HEK293T (cell line): ENCODE measurements at regions not wholly inside any gene's neighbourhood (a gene's known extent, or its start where the extent isn't known, plus 50 kb on each side); places are given as distances from the start of the nearest gene placed in this dataset.

ENCODE experiments used
- CTCF ChIA-PET: fragments of 350-600 bp; formaldehyde crosslinking; extraction: SDS; loops from one replicate; lab custom pipeline; 2021; ENCODE audit warnings: antibody characterized with exemption, inconsistent platforms; lab: Yijun Ruan, JAX
- POLR2A ChIA-PET: fragments of 350-600 bp; formaldehyde crosslinking; extraction: SDS; loops from one replicate; lab custom pipeline; 2020; ENCODE audit warnings: antibody characterized with exemption, inconsistent platforms; lab: Yijun Ruan, JAX
- DNase-seq: peaks from one replicate; pipeline ENCODE4 v3.0.0; 2012; ENCODE audit warnings: mixed read lengths; ENCODE audit errors: extremely low spot score
- ARNT ChIP-seq: fragments of 450-650 bp; IDR thresholded peaks from 2 replicates; pipeline ENCODE4 v1.6.1; 2017; ENCODE audit warnings: mild to moderate bottlenecking
- BHLHE40 ChIP-seq: fragments of 450-650 bp; IDR thresholded peaks from 2 replicates; pipeline ENCODE4 v1.6.1; 2016; ENCODE audit warnings: mild to moderate bottlenecking, moderate library complexity, borderline replicate concordance
- CTBP1 ChIP-seq: fragments of 450-650 bp; IDR thresholded peaks from 2 replicates; pipeline ENCODE4 v1.6.1; 2016; ENCODE audit warnings: borderline replicate concordance
- ELF4 ChIP-seq: fragments of 450-650 bp; IDR thresholded peaks from 2 replicates; pipeline ENCODE4 v1.6.1; 2017; ENCODE audit warnings: antibody characterized with exemption
- FOXA1 ChIP-seq: fragments of 450-650 bp; IDR thresholded peaks from 2 replicates; pipeline ENCODE4 v1.6.1; 2016; ENCODE audit warnings: mild to moderate bottlenecking
- FOXK2 ChIP-seq: fragments of 450-650 bp; IDR thresholded peaks from 2 replicates; pipeline ENCODE4 v1.6.1; 2016; ENCODE audit warnings: mild to moderate bottlenecking
- FOXM1 ChIP-seq: fragments of 450-650 bp; IDR thresholded peaks from 2 replicates; pipeline ENCODE4 v1.6.1; 2017; ENCODE audit warnings: mild to moderate bottlenecking, borderline replicate concordance
- HDGF ChIP-seq: fragments of 450-650 bp; IDR thresholded peaks from 2 replicates; pipeline ENCODE4 v1.6.1; 2017; ENCODE audit warnings: antibody characterized with exemption, borderline replicate concordance
- L3MBTL2 ChIP-seq: fragments of 450-650 bp; conservative IDR thresholded peaks from 2 replicates; pipeline ENCODE4 v1.6.1; 2016; ENCODE audit warnings: mild to moderate bottlenecking
- LEF1 ChIP-seq: fragments of 450-650 bp; IDR thresholded peaks from 2 replicates; pipeline ENCODE4 v1.6.1; 2017; ENCODE audit warnings: mild to moderate bottlenecking, borderline replicate concordance
- NFRKB ChIP-seq: fragments of 450-650 bp; IDR thresholded peaks from 2 replicates; pipeline ENCODE4 v1.6.1; 2016; ENCODE audit warnings: mild to moderate bottlenecking, moderate library complexity
- SP1 ChIP-seq: fragments of 450-650 bp; IDR thresholded peaks from 2 replicates; pipeline ENCODE4 v1.6.1; 2017
- SUZ12 ChIP-seq: fragments of 450-650 bp; IDR thresholded peaks from 2 replicates; pipeline ENCODE4 v1.6.1; 2016; ENCODE audit warnings: mild to moderate bottlenecking
- TARDBP ChIP-seq: fragments of 450-650 bp; IDR thresholded peaks from 2 replicates; pipeline ENCODE4 v1.6.1; 2016
- ZNF384 ChIP-seq: fragments of 450-650 bp; IDR thresholded peaks from 2 replicates; pipeline ENCODE4 v1.6.1; 2016
- TF ChIP-seq, protein P1 (sequence below): fragments of 450-650 bp; IDR thresholded peaks from 2 replicates; pipeline ENCODE4 v1.6.1; 2016

DNA sequence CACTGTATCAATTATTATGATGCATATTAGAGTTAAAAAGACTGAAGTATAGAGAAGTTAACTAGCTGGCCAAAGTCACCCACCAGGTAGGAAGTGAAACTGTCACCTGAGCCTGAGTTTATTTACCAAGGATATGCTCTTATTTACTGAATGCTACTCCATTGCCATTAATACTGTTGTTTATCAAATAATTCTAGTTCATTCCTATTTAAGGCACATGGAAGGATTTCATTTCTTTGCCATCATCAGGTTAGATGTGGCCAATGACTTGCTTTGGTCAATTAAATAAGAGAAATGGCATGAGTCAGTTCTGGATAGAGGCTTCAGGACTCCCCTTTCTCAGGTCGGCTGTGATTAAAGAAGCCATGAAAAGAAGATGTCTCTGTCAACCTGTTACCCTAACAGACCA is 169.6 kb downstream of the KCNJ2 start:
- CTCF ChIA-PET: no interaction called here
- no peak for DNase-seq
- POLR2A ChIA-PET: no interaction called here
- no peak for TF ChIP-seq HDGF
- no peak for TF ChIP-seq LEF1
- TF ChIP-seq ELF4: no peak
- TF ChIP-seq NFRKB: no peak
- no peak for TF ChIP-seq FOXM1
- TF ChIP-seq SUZ12: no peak
- TF ChIP-seq ARNT: no peak
- no peak for TF ChIP-seq BHLHE40
- no peak for TF ChIP-seq FOXA1
- no peak for TF ChIP-seq FOXK2

- POLR2A ChIA-PET: no interaction called here
Measured at GRCh38 chr17:70343114-70343513, 173.8 kb downstream of the KCNJ2 start.

DNA sequence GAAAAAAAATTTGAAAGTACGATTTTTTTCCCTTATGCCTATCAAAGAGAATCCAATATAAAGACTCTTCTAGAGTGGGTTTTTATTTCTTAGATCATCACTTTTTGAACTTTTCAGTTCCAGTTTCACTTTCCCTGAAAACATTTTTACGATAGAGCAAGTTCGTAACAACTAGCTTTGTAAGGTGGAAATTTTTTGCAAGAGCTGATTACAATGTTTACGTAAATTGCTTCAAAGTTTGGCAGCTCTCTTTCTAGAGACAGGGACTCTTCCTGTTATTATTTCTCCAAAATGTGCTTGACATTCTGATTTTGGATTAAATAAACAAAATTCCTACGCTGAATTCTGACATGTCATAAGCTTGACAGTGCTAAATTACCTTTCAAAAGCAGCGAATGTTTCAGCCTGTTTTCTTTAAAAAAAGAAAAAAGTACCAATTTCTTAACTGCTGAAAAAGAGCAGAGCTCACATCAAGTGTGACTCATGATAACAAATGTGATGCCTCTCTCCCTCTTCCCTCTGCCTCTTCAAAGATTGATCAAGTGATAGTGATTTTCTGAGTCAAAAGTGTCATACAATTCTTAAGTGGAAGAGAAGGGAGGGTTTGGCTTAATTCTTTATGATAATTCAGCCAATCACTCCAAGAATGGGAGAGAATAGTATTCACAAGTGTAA is 175.2 kb downstream of the KCNJ2 start:
- TF ChIP-seq, protein P1, sequence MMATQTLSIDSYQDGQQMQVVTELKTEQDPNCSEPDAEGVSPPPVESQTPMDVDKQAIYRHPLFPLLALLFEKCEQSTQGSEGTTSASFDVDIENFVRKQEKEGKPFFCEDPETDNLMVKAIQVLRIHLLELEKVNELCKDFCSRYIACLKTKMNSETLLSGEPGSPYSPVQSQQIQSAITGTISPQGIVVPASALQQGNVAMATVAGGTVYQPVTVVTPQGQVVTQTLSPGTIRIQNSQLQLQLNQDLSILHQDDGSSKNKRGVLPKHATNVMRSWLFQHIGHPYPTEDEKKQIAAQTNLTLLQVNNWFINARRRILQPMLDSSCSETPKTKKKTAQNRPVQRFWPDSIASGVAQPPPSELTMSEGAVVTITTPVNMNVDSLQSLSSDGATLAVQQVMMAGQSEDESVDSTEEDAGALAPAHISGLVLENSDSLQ: no peak
- no peak for TF ChIP-seq SUZ12
- DNase-seq: no peak
- CTCF ChIA-PET: no interaction called here
- POLR2A ChIA-PET: no interaction called here

More at GRCh38 chr17:70343114-70343513, 173.8 kb downstream of the KCNJ2 start:
- no peak for DNase-seq
- no peak for TF ChIP-seq FOXK2
- no peak for TF ChIP-seq FOXA1
- TF ChIP-seq HDGF: no peak
- CTCF ChIA-PET: no interaction called here

DNA sequence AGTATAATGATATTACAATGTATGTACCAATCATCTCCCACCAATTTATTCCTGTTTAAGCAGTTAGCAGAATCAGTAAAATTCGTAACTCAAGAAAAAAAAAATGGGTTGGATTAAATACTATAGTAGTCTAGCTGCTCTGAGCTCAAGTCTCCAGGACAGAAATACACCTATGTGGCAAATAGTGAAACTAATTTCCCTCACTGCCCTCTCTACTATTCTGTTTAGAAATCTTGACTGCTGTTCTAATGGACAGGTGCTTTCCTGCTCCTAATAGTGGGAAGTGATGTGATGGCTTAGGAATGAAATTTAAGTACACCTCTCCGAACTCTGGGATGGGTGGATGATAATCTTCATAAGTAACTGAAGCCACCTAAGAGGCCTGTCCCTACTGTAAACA is 175.7 kb downstream of the KCNJ2 start:
- ChIA-PET CTCF (no interaction called here), POLR2A (no interaction called here)
- TF ChIP-seq CTBP1 (no peak), L3MBTL2 (no peak), LEF1 (no peak), FOXA1 (no peak), SP1 (no peak), TARDBP (no peak), HDGF (no peak), ZNF384 (no peak), ARNT (no peak), ELF4 (no peak), SUZ12 (no peak), NFRKB (no peak)
- TF ChIP-seq, protein P1: no peak
- no peak for DNase-seq

- ChIA-PET CTCF (no interaction called here), POLR2A (no interaction called here)
- no peak for TF ChIP-seq HDGF
- TF ChIP-seq ZNF384: no peak
- no peak for TF ChIP-seq FOXM1
- TF ChIP-seq LEF1: no peak
- no peak for TF ChIP-seq ELF4
- no peak for TF ChIP-seq L3MBTL2
- no peak for TF ChIP-seq SUZ12
- no peak for TF ChIP-seq FOXA1
- no peak for TF ChIP-seq FOXK2
- TF ChIP-seq, protein P1: no peak
- no peak for TF ChIP-seq ARNT
- no peak for TF ChIP-seq SP1
- no peak for DNase-seq
Measured at GRCh38 chr17:70352834-70353233, 183.5 kb downstream of the KCNJ2 start.

GRCh38 chr17:70353408-70354092 is 184.2 kb downstream of the KCNJ2 start:
- CTCF ChIA-PET: no interaction called here
- no peak for DNase-seq
- POLR2A ChIA-PET: no interaction called here
- no peak for TF ChIP-seq FOXA1
- TF ChIP-seq LEF1: no peak
- no peak for TF ChIP-seq CTBP1
- no peak for TF ChIP-seq NFRKB
- TF ChIP-seq HDGF: no peak
- no peak for TF ChIP-seq SP1
- no peak for TF ChIP-seq ZNF384
- TF ChIP-seq ARNT: no peak
- no peak for TF ChIP-seq FOXM1
- no peak for TF ChIP-seq BHLHE40
- no peak for TF ChIP-seq ELF4
- no peak for TF ChIP-seq L3MBTL2

DNA sequence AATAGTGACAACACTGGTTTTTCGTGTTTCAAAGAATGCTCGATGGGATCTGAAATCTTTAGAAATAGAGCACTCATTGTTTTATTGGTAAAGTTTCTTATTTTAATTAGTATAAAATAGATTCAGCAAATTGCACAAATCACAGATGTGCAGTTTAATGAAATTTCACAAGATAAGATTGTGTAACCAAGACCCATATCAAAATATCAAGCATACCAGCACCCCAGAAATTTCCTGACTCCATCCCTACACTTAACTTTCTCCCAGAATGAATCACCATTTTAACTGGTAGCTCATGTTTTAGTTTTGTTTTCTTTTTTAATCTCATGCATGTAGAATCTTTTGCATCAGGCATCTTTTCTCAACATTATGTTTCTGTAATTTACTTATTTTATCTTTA is 185.9 kb downstream of the KCNJ2 start:
- TF ChIP-seq FOXK2: no peak
- no peak for TF ChIP-seq FOXM1
- TF ChIP-seq CTBP1: no peak
- no peak for TF ChIP-seq FOXA1
- TF ChIP-seq ARNT: no peak
- TF ChIP-seq, protein P1: no peak
- no peak for TF ChIP-seq NFRKB
- no peak for TF ChIP-seq SP1
- no peak for TF ChIP-seq HDGF
- TF ChIP-seq LEF1: no peak
- TF ChIP-seq SUZ12: no peak
- TF ChIP-seq ELF4: no peak
- no peak for TF ChIP-seq ZNF384
- no peak for TF ChIP-seq L3MBTL2
- ChIA-PET CTCF (no interaction called here), POLR2A (no interaction called here)
- DNase-seq: no peak
